ENCODE measurements at regions not wholly inside any gene's neighbourhood (a gene's known extent, or its start where the extent isn't known, plus 50 kb on each side); places are given as distances from the start of the nearest gene placed in this dataset.
A peak's percentile ranks its signal among the peaks of the same experiment; 100 is the strongest.

DNA sequence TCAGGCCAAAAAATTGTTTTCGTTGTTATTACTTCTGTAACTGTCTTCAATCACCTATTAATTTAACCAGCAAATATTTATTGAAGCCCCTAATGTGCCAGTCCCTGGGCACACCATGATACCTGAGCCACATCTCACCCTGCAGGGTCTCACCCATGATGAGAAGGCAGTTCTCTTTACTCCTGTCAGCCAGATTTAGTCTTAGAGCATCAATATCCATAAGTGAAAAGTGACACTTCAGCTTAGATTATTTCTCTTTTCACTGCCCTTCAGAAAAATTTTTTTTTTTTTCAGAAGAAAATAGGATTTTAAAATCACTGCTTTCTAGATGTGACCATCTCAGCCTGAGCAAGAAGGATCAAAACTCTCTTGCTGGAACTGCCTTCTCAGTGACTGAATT is 258.6 kb upstream of the NFE2L3 start:
- no peak for DNase-seq (ENCODE audit: extremely low read depth in 1 of 2, low read depth in 1 of 2)

GRCh38 chr7:25894002-25894901 is 257.7 kb upstream of the NFE2L3 start:
- no peak for DNase-seq (ENCODE audit: extremely low read depth in 1 of 2, low read depth in 1 of 2)

DNA sequence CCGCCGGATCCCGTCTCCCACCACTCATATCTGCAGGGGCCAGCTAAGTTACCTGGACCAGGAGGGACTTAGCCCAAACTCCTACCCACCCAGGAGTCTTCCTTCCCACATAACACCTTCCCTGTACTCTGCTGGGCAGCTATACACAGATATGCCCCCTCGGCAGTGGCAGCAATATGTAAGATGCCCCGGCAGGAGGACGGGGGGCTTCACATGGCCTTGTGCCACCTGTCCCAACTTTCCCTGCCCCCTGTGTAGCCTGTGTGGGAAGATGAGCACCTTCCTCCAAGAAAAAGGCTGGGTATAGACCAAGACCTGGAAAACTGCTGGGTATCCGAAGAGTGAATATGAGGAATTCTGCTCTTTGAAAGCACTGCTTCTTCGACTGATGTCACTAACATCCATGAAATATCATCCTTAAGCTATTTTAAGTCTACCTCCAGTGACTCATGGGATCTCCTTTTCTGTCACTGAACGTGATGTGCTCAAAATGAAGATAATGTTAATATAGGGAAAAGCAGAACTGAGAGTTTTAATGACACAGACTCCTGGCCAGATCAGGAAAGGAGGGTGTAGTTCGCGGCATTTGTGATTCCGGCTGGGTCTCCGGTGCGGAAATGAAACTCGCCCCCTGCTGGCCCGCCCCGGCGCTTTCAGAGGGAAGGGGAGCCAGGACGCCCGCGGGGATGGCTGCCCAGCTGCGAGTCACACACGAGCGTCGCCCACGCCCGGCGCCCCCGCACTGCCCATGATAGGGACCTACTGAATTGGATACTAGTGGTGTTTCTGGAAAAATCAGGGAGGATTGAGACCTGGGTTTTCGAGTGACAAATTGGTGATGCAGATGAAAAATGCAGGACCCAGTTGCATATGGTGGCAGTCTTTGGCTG is 256.9 kb upstream of the NFE2L3 start:
- peak; percentile 27 to 33 for DNase-seq (ENCODE audit: extremely low read depth in 1 of 2, low read depth in 1 of 2)

DNA sequence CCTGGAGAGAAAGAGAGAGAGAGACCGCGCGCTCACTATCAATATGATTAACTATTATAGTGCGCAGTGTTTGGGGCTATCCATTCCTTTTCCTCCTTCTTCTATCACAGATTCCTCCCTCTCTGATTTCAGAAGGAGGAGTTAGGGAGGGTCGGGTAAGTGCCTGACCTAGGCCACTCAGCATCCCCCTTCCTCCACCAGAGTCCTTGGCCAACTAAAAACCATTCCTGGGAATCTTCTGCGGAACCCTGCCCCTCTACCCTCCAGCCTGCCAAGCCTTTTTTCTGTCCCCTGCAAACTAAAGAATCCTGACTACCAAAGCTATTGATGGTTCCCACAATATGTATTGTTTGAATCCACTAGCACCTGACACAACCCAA is 256.2 kb upstream of the NFE2L3 start:
- no peak for DNase-seq (ENCODE audit: extremely low read depth in 1 of 2, low read depth in 1 of 2)

- no peak for DNase-seq (ENCODE audit: extremely low read depth in 1 of 2, low read depth in 1 of 2)
These were observed 254.7 kb upstream of the NFE2L3 start for GRCh38 chr7:25897261-25897782.

- DNase-seq (ENCODE audit: extremely low read depth in 1 of 2, low read depth in 1 of 2): no peak
These were observed 251.8 kb upstream of the NFE2L3 start for GRCh38 chr7:25900245-25900644.

DNA sequence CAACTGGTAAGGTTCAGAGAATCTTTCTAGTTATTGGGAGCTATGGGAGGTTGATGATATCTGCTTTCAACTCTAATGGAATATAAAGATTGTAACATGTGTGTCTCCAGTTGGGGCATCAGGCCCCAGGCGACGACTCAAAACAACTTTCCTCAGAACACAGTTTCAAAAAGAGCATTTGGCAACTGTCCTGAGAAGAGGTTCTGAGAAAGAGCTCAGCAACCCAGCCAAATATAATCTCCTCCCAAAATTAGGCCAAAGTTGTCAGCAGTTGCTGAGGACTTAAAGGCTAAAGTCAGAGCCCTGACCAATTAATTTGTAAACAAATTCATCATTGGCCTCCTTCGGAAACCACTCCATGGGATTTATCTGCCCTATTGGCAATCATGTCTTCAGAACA is 251.1 kb upstream of the NFE2L3 start:
- no peak for DNase-seq (ENCODE audit: extremely low read depth in 1 of 2, low read depth in 1 of 2)

GRCh38 chr7:25901658-25902057 is 250.3 kb upstream of the NFE2L3 start:
- no peak for DNase-seq (ENCODE audit: extremely low read depth in 1 of 2, low read depth in 1 of 2)

- DNase-seq (ENCODE audit: extremely low read depth in 1 of 2, low read depth in 1 of 2): no peak
These were observed 246.0 kb upstream of the NFE2L3 start for GRCh38 chr7:25906003-25906402.

DNA sequence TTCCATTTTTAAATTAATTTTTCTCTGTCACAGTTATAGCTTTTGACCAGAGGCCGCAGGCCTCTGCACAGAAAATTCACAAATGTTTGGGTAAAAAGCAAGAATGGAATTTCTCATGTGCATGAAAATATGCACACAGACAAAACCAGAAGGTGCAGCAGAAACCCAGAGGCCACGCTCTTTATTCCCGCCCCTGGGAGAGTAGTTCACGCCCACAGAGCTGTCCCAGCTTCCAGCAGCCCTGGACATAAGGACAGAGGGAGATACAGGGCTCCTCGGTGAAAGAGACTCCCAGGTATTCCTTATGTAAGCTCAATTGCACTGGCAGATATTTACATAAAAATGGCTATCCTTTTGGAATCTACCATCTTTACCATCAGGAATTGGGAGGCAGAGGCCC is 245.2 kb upstream of the NFE2L3 start:
- DNase-seq (ENCODE audit: extremely low read depth in 1 of 2, low read depth in 1 of 2): no peak

DNA sequence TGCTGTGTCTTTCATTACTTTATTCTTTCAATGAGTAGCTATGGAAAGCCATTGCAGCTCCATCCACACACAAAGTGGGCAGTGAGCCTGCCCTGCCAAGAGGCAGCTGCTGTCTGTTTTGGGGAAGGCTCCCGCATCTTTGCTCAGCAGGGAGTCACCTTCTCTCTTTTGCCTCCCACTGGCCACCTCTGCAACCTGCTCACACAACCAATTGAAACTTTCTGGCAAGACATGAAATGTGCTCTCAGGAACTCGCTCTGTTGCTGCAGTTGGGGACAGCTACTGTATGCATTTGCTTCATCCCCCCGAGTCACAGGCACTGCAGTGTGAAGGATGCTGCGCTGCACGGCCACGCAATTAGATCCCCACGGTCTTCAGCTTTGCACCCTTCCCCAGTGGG is 244.8 kb upstream of the NFE2L3 start:
- DNase-seq (ENCODE audit: extremely low read depth in 1 of 2, low read depth in 1 of 2): no peak

- DNase-seq (ENCODE audit: extremely low read depth in 1 of 2, low read depth in 1 of 2): no peak
These were observed 244.3 kb upstream of the NFE2L3 start for GRCh38 chr7:25907731-25908130.

- DNase-seq (ENCODE audit: extremely low read depth in 1 of 2, low read depth in 1 of 2): no peak
These were observed 243.6 kb upstream of the NFE2L3 start for GRCh38 chr7:25908154-25908949.

- no peak for DNase-seq (ENCODE audit: extremely low read depth in 1 of 2, low read depth in 1 of 2)
These were observed 240.0 kb upstream of the NFE2L3 start for GRCh38 chr7:25911738-25912607.

DNA sequence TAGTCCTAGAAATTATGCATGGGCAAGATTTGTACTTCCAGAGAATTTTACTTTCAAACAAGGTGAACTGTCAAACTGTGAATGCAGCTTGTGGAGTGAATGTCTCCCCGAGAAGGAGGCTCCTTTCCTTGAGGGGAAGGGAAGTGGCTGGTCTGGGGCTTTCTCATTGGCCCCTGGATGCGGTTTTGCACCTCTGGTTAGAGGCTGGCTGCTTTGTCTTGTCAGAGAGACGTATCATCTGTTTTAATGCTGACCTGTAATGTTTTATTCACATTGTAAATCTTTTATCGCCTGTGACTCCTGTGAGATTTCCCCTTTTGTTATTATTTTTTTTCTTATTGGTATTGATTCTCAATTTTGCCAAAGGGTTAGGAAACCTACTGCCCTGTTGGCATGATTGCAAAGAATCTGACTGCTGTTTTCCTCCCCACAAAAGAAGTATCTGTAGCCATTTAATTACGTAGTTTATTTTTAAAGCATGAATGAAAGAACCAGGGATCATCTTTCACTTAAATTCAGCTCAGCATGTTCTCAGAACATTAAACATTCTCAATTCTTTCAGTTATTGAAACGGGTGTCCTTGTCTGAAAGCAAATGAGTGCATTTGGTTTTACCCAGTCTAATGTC is 238.3 kb upstream of the NFE2L3 start:
- no peak for DNase-seq (ENCODE audit: extremely low read depth in 1 of 2, low read depth in 1 of 2)

- DNase-seq (ENCODE audit: extremely low read depth in 1 of 2, low read depth in 1 of 2): no peak
These were observed 233.3 kb upstream of the NFE2L3 start for GRCh38 chr7:25918731-25919130.

DNA sequence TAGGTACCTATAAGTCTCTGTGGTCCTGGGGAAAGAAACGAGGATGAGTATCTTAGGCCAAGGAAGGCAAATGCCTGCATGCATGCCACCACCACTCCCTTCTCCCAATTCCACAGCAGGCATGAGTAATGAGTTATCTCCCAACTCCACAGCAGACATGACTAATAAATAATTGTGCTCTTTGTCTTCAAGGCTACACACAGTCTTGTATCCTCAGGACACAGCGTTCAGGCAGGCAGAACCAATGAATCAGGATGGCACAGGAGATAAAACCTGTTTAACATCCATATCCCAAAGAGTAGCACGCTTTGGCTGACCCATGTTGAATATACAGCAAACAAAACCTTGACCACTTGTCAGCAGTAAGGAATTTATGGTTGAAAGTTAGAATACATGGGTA is 229.7 kb upstream of the NFE2L3 start:
- no peak for DNase-seq (ENCODE audit: extremely low read depth in 1 of 2, low read depth in 1 of 2)

DNA sequence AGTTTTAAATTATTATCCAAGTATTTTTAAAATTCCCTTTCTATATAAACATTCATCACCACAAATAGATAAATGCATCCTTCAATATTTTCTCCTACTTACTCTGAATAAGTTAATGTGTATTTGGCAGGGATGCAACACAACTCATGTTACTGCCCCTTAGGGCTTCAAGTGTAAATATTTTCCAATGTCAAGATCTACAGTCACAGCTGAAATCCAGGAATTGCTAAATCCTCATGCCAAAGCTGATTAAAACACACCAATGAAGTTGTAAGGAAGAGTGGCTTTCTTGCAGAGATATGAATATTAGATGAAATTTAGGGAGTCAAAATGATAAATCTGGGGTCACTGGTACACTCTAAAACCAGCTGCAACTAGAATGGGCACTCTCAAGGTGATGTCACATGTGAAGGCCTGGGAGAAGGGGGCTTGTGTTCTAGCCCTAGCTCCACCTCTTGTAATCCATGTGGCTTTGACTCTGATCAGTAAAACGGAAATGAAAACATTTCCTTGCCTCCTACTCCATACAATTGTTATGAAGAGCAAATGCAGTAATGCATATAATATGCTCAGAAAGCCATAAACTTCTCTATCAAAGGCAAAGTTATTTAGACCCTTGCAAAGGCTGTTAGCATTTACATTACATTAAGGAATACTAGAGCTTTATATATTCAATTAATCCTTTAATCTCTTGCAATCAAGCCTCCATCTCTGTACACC is 228.1 kb upstream of the NFE2L3 start:
- no peak for DNase-seq (ENCODE audit: extremely low read depth in 1 of 2, low read depth in 1 of 2)

GRCh38 chr7:25926009-25926408 is 226.0 kb upstream of the NFE2L3 start:
- no peak for DNase-seq (ENCODE audit: extremely low read depth in 1 of 2, low read depth in 1 of 2)
